HG02943 (cell line): ENCODE measurements at regions not wholly inside any gene's neighbourhood (a gene's known extent, or its start where the extent isn't known, plus 50 kb on each side); places are given as distances from the start of the nearest gene placed in this dataset.
"Not testable (repeated sequence)": the region's sequence is repeated elsewhere in the genome, so short reads cannot be mapped to it uniquely, and the experiment has no call there.

Experiments
- ATAC-seq: cut with Tn5 transposase; IDR thresholded peaks from one replicate; pipeline ENCODE4 v1.9.1; 2021; ENCODE audit warnings: mild to moderate bottlenecking, low read depth, moderate library complexity; ENCODE audit not compliant: unreplicated experiment

DNA sequence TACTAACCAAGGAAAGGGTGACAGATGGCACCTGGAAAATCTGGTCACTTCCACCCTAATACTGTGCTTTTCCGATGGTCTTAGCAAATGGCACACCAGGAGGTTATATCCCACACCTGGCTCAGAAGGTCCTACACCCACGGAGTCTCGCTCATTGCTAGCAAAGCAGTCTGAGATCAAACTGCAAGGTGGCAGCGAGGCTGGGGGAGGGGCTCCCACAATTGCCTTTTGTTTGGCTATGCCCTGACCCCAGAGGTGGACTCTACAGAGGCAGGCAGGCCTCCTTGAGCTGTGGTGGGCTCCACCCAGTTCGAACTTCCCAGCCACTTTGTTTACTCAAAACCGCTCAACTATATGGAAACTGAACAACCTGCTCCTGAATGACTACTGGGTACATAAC is 50.3 kb upstream of the UGT2B15 start:
- ATAC-seq, result not testable (repeated sequence)

DNA sequence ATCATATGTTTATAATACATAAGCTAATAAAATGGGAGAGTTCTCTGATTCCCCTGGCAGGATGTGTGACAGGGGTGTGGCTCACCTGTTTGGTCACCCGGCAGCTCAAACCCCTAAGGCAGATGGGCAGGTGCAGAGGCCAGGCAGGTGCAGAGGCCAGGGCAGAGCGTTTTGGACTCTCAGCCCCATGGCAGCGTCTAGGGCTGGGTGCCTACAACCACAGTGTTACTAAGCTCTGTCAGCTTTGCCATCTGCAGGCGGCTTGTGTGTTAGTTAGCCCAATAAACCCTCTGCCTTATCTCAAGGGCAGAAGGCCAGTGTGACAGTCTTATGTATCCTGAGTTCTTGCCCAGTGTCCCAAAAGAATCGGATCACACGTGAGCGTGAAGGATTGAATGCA is 54.0 kb upstream of the UGT2B15 start:
- ATAC-seq, result no peak

DNA sequence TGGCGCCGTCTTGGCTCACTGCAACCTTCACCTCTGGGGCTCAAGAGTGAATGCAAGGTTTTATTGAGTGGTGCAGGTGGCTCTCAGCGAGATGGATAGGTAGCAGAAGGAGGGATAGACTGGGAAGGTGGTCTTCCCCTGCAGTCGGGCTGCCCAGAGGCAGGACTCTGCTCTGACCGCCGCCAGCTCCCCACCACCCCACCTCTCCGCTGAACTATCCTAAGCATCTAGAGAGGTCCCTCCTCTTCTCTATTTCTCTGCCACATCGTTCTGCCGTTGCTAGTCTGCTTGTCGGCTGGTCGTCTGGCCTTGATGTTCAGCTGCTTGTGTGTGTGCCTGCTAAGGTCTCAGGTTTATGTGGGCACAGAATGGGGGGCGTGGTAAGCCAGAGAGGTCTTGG is 54.5 kb upstream of the UGT2B15 start:
- ATAC-seq, result no peak

DNA sequence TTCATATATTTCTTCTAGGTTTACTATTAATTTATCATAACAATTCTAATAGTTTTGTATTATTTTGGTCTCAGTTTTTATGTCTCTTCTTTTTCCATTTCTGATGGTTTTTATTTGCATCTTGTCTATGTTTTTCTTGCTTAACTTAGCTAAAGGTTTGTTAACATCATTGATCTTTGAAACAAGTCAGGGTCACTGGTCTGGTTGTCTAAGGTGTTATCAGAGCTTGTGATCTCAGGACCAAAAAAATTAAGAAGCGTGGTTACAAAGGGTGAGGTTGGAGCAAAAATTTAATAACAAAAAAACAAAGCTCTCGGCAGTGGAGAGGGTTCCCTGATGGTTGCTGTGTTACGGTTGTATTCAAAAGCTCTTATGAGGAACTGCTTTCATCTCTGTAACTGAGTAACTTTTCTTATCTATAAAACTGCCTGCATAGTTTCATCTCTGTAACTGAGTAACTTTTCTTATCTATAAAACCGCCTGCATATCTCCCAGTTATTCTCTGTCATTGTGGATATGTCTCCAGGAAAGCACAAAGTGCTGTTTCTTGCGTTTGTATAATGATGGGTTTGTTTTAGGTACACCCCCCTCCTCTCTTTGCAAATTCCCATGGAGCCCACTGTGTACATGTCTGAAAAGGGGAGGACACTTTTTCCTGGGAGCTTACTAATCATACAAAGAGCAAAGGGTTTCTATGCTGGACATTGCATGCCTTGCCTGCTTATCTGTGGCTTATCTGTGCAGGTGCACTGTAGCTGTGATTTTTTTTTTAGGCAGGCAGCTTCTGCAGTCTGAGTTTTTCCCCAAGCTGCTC is 62.4 kb upstream of the UGT2B15 start:
- peak; percentile 89 for ATAC-seq

DNA sequence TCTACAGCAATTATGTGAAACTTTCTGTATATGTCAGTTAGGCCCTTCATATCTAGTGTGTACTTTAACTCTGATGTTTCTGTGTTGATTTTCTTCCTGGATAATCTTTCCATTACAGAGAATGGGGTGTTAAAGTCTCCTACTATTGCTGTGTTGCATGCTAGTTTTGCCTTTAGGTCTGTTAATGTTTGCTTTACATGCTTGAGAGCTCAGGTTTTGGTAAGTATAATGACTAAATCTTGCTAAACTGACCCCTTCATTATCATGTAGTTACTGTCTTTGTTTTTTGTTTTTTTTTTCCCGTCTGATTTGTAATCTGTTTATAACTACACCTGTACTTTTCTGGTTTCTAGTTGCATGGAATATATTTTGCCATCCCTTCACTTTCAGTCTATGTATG is 63.6 kb upstream of the UGT2B15 start:
- ATAC-seq, result peak; percentile 57

DNA sequence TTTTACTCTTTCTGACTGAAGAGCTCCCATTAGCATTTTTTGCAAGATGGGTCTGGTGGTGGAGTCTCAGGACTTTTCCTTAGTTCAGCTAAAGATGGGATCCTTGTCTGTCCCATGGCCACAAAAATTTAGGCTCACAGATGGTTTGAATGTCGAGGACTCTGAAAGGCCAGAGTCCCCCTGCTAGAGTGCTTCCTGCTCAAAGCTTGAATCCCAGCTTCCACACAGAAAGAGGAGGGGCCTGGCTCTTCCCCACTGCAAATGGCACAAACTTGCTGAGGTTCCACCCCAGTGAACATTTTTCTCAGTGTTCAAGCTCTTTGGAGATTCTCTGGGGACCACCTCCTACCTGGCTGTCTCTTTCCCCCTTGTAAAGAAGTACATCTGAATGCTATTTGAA is 64.7 kb upstream of the UGT2B15 start:
- no peak for ATAC-seq

DNA sequence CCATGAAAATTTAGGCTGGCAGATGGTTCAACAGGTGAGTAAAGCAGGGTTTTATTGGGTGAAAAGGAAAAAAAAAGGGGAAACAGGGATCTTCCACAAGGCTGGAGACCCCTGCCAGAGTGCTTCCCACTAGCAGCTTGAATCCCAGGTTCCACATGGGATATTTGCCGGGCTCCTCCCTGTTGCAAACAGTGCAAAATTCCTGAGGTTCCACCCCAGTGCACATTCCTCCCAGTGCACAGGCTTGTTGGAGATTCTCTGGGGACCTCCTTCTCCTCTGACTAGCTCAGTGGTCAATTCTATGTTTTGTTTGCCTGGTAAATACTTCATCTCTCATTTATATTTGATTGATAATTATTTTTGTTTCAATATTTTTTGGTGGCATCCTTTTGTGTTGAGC is 66.4 kb upstream of the UGT2B15 start:
- ATAC-seq, result no peak

DNA sequence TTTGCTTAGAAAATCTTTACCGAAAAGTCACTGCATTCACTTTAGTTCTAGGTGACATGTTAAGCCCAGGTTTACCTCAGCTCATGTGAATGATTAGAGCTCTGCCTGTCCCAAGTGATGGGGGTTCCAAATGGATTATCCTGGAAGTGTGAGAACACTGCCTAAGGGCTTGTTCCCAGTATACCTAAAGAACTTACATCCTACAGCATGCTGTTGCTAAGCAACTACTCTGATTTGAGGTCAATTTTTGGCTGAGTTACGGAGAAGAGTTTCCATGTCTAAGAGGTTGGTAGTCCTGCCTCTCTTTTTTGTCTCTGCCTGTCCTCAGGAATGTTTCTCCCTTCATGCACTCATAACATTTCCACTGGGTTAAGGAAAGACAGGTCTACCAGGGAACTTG is 67.6 kb upstream of the UGT2B15 start:
- no peak for ATAC-seq

DNA sequence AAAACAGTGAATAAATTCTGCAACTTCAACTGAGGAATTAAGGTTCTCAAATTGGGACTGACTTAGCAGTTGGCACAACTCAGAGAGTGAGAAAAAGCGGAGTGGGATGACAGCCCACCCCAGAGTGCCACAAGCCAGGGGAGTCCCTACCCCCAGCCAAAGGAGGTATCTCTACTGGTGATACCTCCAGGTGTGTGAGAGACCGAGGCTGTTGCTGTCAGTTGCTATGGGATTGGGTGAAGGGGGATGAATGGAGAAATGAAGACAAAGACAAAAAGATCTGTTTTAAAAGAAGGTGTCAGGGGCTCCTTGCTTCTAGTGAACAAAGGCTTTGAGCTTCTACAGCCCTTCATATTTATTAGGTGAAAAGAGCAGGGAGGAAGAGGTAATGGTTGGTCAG is 71.4 kb upstream of the UGT2B10 start:
- ATAC-seq, result no peak

DNA sequence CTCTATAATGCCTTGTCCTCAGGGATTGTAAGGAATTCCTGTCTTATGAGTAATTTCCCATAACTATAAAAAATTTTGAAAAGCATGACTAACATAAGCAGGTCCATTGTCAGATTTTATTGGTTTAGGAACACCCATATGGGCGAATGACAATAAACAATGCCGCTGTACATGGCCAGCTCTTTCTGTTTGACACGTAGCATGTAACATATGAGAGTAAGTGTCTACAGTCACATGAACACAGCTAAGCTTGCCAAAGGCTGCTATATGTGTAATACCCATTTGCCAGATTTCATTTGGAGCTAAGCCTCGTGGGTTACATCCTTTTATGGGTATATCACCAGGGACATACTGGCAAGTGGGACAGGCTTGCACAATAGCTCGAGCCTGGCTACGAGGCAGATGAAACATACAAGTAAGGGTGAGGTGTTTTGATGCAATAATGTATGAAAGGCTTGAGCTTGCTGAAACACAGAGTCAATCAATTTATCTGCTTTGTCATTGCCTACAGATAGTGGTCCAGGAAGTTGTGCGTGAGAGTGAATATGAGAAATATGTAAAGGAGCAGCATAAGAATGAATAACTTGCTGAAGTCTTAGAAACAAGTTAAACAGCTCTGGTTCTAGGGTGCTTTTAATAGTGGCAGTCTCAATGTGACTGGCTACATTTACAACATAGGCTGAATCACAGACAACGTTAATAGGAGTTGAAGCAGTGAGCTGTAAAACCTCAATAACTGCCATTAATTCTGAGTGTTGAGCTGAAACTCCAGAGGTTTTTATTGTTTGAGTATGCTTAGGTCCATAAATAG is 67.4 kb upstream of the UGT2B10 start:
- no peak for ATAC-seq

DNA sequence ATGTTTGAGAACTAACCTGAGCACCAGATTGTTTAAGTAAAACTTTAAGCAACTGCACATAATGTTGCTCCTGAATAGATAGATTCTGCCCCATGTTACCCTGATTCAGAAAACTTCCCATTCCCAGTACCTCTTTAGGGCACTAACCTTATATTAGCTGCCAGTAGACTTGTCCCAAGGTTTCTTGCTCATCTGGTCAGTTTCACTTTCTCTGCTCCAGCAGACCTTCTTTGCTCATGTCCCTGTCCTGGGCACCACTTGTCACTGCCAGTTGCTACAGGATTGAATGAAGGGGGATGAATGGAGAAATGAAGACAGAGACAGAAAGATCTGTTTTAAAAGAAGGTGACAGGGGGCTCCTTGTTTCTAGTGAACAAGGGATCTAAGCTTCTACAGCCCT is 65.2 kb upstream of the UGT2B10 start:
- no peak for ATAC-seq

DNA sequence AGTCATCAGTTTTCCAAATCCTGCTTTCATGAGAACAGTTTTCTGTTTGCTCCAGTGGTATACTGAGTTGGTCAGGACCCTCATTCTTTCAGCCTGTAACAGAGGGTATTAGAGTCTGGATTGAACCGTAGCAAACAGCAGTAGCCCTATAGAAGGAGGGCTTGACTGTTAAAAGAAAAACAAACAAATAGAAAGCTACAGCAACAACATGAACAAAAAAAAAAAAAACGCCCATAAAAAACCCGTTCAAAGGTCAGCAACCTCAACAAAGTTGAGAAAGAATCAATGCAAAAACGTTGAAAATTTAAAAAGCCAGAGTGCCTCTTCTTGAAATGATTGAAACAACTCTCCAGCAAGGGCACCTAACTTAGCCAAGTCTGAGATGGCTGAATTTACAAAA is 64.7 kb upstream of the UGT2B10 start:
- no peak for ATAC-seq

DNA sequence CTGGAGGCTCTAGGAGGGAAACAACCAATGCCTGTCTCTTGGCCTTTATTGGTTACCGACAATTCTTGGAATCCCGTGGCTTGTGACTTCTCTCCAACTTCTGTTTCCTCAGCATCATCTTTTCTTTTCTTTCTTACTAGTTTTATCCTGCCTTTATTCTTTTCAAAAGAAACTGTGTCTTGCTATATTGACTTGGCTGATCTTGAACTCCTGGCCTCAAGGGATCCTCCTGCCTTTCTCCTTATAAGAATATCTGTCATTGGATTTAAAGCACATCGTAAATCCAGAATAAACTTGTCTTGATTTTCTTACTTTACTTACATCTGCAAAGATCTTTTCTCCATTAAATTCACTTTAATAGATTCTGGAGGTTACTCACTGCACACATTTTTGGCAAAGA is 49.9 kb upstream of the UGT2B10 start:
- ATAC-seq, result no peak
